Medulla oblongata (tissue), 1 donor: ENCODE measurements at regions not wholly inside any gene's neighbourhood (a gene's known extent, or its start where the extent isn't known, plus 50 kb on each side); places are given as distances from the start of the nearest gene placed in this dataset.
A peak's percentile ranks its signal among the peaks of the same experiment; 100 is the strongest.

ENCODE experiments used
- DNase-seq: peaks from one replicate; pipeline ENCODE4 v3.0.0-alpha.2; 2015; ENCODE audit errors: extremely low spot score

GRCh38 chr9:115615000-115615401 lies 497.0 kb upstream of the TNC start:
- DNase-seq = no peak

- DNase-seq = no peak
Observed at GRCh38 chr9:115615821-115616665, 498.1 kb upstream of the TNC start.

- no peak for DNase-seq
Observed at GRCh38 chr9:115616666-115617239, 498.8 kb upstream of the TNC start.

- no peak for DNase-seq
Observed at GRCh38 chr9:115625251-115625650, 507.3 kb upstream of the TNC start.

GRCh38 chr9:115625954-115626353 lies 508.0 kb upstream of the TNC start:
- no peak for DNase-seq

GRCh38 chr9:115627511-115627910 lies 509.6 kb upstream of the TNC start:
- DNase-seq = no peak

- DNase-seq = no peak
Observed at GRCh38 chr9:115628426-115628825, 510.5 kb upstream of the TNC start.

GRCh38 chr9:115629879-115630840 lies 512.2 kb upstream of the TNC start:
- DNase-seq = no peak

GRCh38 chr9:115632391-115632790 lies 514.4 kb upstream of the TNC start:
- no peak for DNase-seq

GRCh38 chr9:115633104-115633503 lies 515.1 kb upstream of the TNC start:
- DNase-seq = no peak

- DNase-seq = no peak
Observed at GRCh38 chr9:115635680-115636383, 517.8 kb upstream of the PAPPA start.

GRCh38 chr9:115636596-115636995 lies 517.0 kb upstream of the PAPPA start:
- no peak for DNase-seq

- DNase-seq = no peak
Observed at GRCh38 chr9:115637661-115638060, 515.9 kb upstream of the PAPPA start.

GRCh38 chr9:115640887-115641286 lies 512.7 kb upstream of the PAPPA start:
- DNase-seq = no peak

- DNase-seq = no peak
Observed at GRCh38 chr9:115642285-115642684, 511.3 kb upstream of the PAPPA start.

- DNase-seq = no peak
Observed at GRCh38 chr9:115643948-115644727, 509.5 kb upstream of the PAPPA start.

GRCh38 chr9:115649991-115650472 lies 503.6 kb upstream of the PAPPA start:
- DNase-seq = peak; percentile 79

- no peak for DNase-seq
Observed at GRCh38 chr9:115650768-115651167, 502.8 kb upstream of the PAPPA start.

- DNase-seq = no peak
Observed at GRCh38 chr9:115651461-115651860, 502.1 kb upstream of the PAPPA start.

GRCh38 chr9:115653171-115653606 lies 500.4 kb upstream of the PAPPA start:
- DNase-seq = no peak

GRCh38 chr9:115657695-115658094 lies 495.9 kb upstream of the PAPPA start:
- no peak for DNase-seq
